ENCODE measurements at regions not wholly inside any gene's neighbourhood (a gene's known extent, or its start where the extent isn't known, plus 50 kb on each side); places are given as distances from the start of the nearest gene placed in this dataset.
A peak's percentile ranks its signal among the peaks of the same experiment; 100 is the strongest.

- Histone ChIP-seq H3K27ac (no peak overlapping the region), H3K4me3 (no peak overlapping the region), H3K27me3 (no peaks in the 10 kb centered on the region), H3K9me3 (no peaks in the 10 kb centered on the region), H3K4me1 (no peaks in the 10 kb centered on the region), H3K36me3 (no peaks in the 10 kb centered on the region)
- TF ChIP-seq POLR2A (IDR thresholded peaks at IDR 0.05) (no peak), CTCF (IDR thresholded peaks at IDR 0.05 in 4 of 5, conservative IDR thresholded peaks at IDR 0.05 in 1 of 5) (no peak)
- DNase-seq (no peak), ATAC-seq (no peak)
- intact Hi-C loops (cut with DNase I; ENCODE audit: low total_unique reads) (no loop called here), in situ Hi-C loops (cut with MboI; ENCODE audit: low sequenced_read_pairs in 4 of 4) (no loop called here)
Observed at GRCh38 chr1:216793303-216793702, 70.1 kb upstream of the ESRRG start.

- Histone ChIP-seq H3K9me3 (no peaks in the 10 kb centered on the region), H3K27ac (no peak overlapping the region), H3K36me3 (no peaks in the 10 kb centered on the region), H3K4me1 (peaks cover 6 to 14% of the 10 kb centered on the region in 2 donors), H3K4me3 (no peak overlapping the region), H3K27me3 (no peaks in the 10 kb centered on the region)
- intact Hi-C loops (cut with DNase I; ENCODE audit: low total_unique reads): no loop called here
- in situ Hi-C loops (cut with MboI; ENCODE audit: low sequenced_read_pairs in 4 of 4): no loop called here
- no peak for ATAC-seq
- DNase-seq: no peak
- TF ChIP-seq CTCF (IDR thresholded peaks at IDR 0.05 in 4 of 5, conservative IDR thresholded peaks at IDR 0.05 in 1 of 5) (no peak), POLR2A (IDR thresholded peaks at IDR 0.05) (no peak)
Observed at GRCh38 chr1:216788671-216789070, 65.4 kb upstream of the ESRRG start.

- Histone ChIP-seq H3K4me3 (peak overlapping the region in 2 of 4 donors; percentile 10 to 33), H3K27ac (peak overlapping the region in 3 of 4 donors; percentile 26 to 33 (median 33)), H3K27me3 (no peaks in the 10 kb centered on the region), H3K4me1 (peaks cover 6 to 23% of the 10 kb centered on the region in 2 donors), H3K36me3 (no peaks in the 10 kb centered on the region), H3K9me3 (no peaks in the 10 kb centered on the region)
- no peak for TF ChIP-seq POLR2A (IDR thresholded peaks at IDR 0.05)
- no peak for TF ChIP-seq CTCF (IDR thresholded peaks at IDR 0.05 in 4 of 5, conservative IDR thresholded peaks at IDR 0.05 in 1 of 5)
- ATAC-seq (peak in 1 of 2 donors; percentile 8), DNase-seq (no peak)
- in situ Hi-C loops (cut with MboI; ENCODE audit: low sequenced_read_pairs in 4 of 4) (no loop called here), intact Hi-C loops (cut with DNase I; ENCODE audit: low total_unique reads) (no loop called here)
Observed at GRCh38 chr1:216785737-216786136, 62.5 kb upstream of the ESRRG start.

- peak in 1 of 2 donors; percentile 80 for ATAC-seq
- intact Hi-C loops (cut with DNase I; ENCODE audit: low total_unique reads): no loop called here
- peaks cover 6 to 23% of the 10 kb centered on the region in 2 donors for H3K4me1 ChIP-seq
- peak overlapping the region in 3 of 4 donors; percentile 26 to 33 (median 33) for H3K27ac ChIP-seq
- no peaks in the 10 kb centered on the region for H3K36me3 ChIP-seq
- H3K9me3 ChIP-seq: no peaks in the 10 kb centered on the region
- H3K4me3 ChIP-seq: peak overlapping the region in 2 of 4 donors; percentile 10 to 33
- H3K27me3 ChIP-seq: no peaks in the 10 kb centered on the region
- TF ChIP-seq POLR2A (IDR thresholded peaks at IDR 0.05): no peak
- in situ Hi-C loops (cut with MboI; ENCODE audit: low sequenced_read_pairs in 4 of 4): no loop called here
- DNase-seq: no peak
Observed at GRCh38 chr1:216785221-216785620, 62.0 kb upstream of the ESRRG start.

- Histone ChIP-seq H3K27ac (no peak overlapping the region), H3K36me3 (no peaks in the 10 kb centered on the region), H3K4me1 (peaks cover 0 to 14% of the 10 kb centered on the region in 2 donors), H3K4me3 (no peak overlapping the region), H3K27me3 (no peaks in the 10 kb centered on the region), H3K9me3 (no peaks in the 10 kb centered on the region)
- intact Hi-C loops (cut with DNase I; ENCODE audit: low total_unique reads) (no loop called here), in situ Hi-C loops (cut with MboI; ENCODE audit: low sequenced_read_pairs in 4 of 4) (no loop called here)
- ATAC-seq (no peak), DNase-seq (no peak)
- no peak for TF ChIP-seq CTCF (IDR thresholded peaks at IDR 0.05 in 4 of 5, conservative IDR thresholded peaks at IDR 0.05 in 1 of 5)
- TF ChIP-seq POLR2A (IDR thresholded peaks at IDR 0.05): no peak
Observed at GRCh38 chr1:216779686-216780085, 56.5 kb upstream of the ESRRG start.
